ENCODE measurements at regions not wholly inside any gene's neighbourhood (a gene's known extent, or its start where the extent isn't known, plus 50 kb on each side); places are given as distances from the start of the nearest gene placed in this dataset.

- H3K4me1 Mint-ChIP-seq (ENCODE audit: low read depth, unreplicated experiment): no peaks in the 10 kb centered on the region
- TF ChIP-seq EZH2 (IDR thresholded peaks at IDR 0.05; ENCODE audit: insufficient read depth, low read length) (no peak), CTCF (IDR thresholded peaks at IDR 0.05; ENCODE audit: insufficient read depth, low read depth, low read length) (no peak)
- no peaks in the 10 kb centered on the region for H3K36me3 Mint-ChIP-seq (ENCODE audit: low read depth, unreplicated experiment)
- DNase-seq (ENCODE audit: low read depth) (no peak), FAIRE-seq (no peak)
- H3K4me1 ChIP-seq (ENCODE audit: insufficient read depth, low read length): no peaks in the 10 kb centered on the region
- H3K4me3 Mint-ChIP-seq (ENCODE audit: unreplicated experiment): peak overlapping the region; percentile 50
- H3K4me3 ChIP-seq (ENCODE audit: insufficient read depth, low read depth, low read length): no peak overlapping the region
- no peak overlapping the region for H3K9ac ChIP-seq (ENCODE audit: low read length)
- H3K9me3 ChIP-seq (ENCODE audit: insufficient read depth, low read depth, low read length): peaks cover 6% of the 10 kb centered on the region
- no peaks in the 10 kb centered on the region for H4K20me1 ChIP-seq (ENCODE audit: insufficient read depth, low read length)
- H3K27ac ChIP-seq (ENCODE audit: low read depth, low read length): no peak overlapping the region
- H3K9me3 Mint-ChIP-seq (ENCODE audit: unreplicated experiment): peaks cover 9% of the 10 kb centered on the region
- H3K4me2 ChIP-seq (ENCODE audit: low read length): no peak overlapping the region
- H2AFZ ChIP-seq (ENCODE audit: low read depth, low read length): no peak overlapping the region
- H3K27ac Mint-ChIP-seq (ENCODE audit: unreplicated experiment): no peak overlapping the region
- H3K36me3 ChIP-seq (ENCODE audit: insufficient read depth, low read length): no peaks in the 10 kb centered on the region
- no peaks in the 10 kb centered on the region for H3K79me2 ChIP-seq (ENCODE audit: insufficient read depth, low read length)
- H3K27me3 Mint-ChIP-seq (ENCODE audit: low read depth, unreplicated experiment): peaks cover 36% of the 10 kb centered on the region
- H3K27me3 ChIP-seq (ENCODE audit: insufficient read depth, low read length): no peaks in the 10 kb centered on the region
These were observed 68.6 kb upstream of the IRX4 start for GRCh38 chr5:1951165-1951816.

GRCh38 chr5:1950708-1951103 lies 68.0 kb upstream of the IRX4 start:
- Histone ChIP-seq H3K4me3 (ENCODE audit: insufficient read depth, low read depth, low read length) (no peak overlapping the region), H3K9me3 (ENCODE audit: insufficient read depth, low read depth, low read length) (peaks cover 6% of the 10 kb centered on the region), H3K36me3 (ENCODE audit: insufficient read depth, low read length) (no peaks in the 10 kb centered on the region), H3K27me3 (ENCODE audit: insufficient read depth, low read length) (no peaks in the 10 kb centered on the region), H3K4me1 (ENCODE audit: insufficient read depth, low read length) (no peaks in the 10 kb centered on the region), H3K9ac (ENCODE audit: low read length) (no peak overlapping the region), H2AFZ (ENCODE audit: low read depth, low read length) (no peak overlapping the region), H3K27ac (ENCODE audit: low read depth, low read length) (no peak overlapping the region), H4K20me1 (ENCODE audit: insufficient read depth, low read length) (no peaks in the 10 kb centered on the region), H3K79me2 (ENCODE audit: insufficient read depth, low read length) (no peaks in the 10 kb centered on the region), H3K4me2 (ENCODE audit: low read length) (no peak overlapping the region)
- no peak for DNase-seq (ENCODE audit: low read depth)
- Mint-ChIP-seq H3K36me3 (ENCODE audit: low read depth, unreplicated experiment) (no peaks in the 10 kb centered on the region), H3K27ac (ENCODE audit: unreplicated experiment) (peak overlapping the region; percentile 36), H3K9me3 (ENCODE audit: unreplicated experiment) (peaks cover 9% of the 10 kb centered on the region), H3K27me3 (ENCODE audit: low read depth, unreplicated experiment) (peaks cover 41% of the 10 kb centered on the region), H3K4me1 (ENCODE audit: low read depth, unreplicated experiment) (no peaks in the 10 kb centered on the region), H3K4me3 (ENCODE audit: unreplicated experiment) (no peak overlapping the region)
- FAIRE-seq: no peak
- TF ChIP-seq EZH2 (IDR thresholded peaks at IDR 0.05; ENCODE audit: insufficient read depth, low read length): no peak
- no peak for TF ChIP-seq CTCF (IDR thresholded peaks at IDR 0.05; ENCODE audit: insufficient read depth, low read depth, low read length)

- Histone ChIP-seq H3K4me2 (ENCODE audit: low read length) (no peak overlapping the region), H3K4me3 (ENCODE audit: insufficient read depth, low read depth, low read length) (no peak overlapping the region), H3K79me2 (ENCODE audit: insufficient read depth, low read length) (no peaks in the 10 kb centered on the region), H3K27ac (ENCODE audit: low read depth, low read length) (no peak overlapping the region), H3K36me3 (ENCODE audit: insufficient read depth, low read length) (no peaks in the 10 kb centered on the region), H3K27me3 (ENCODE audit: insufficient read depth, low read length) (no peaks in the 10 kb centered on the region), H3K4me1 (ENCODE audit: insufficient read depth, low read length) (no peaks in the 10 kb centered on the region), H2AFZ (ENCODE audit: low read depth, low read length) (no peak overlapping the region), H3K9ac (ENCODE audit: low read length) (no peak overlapping the region), H3K9me3 (ENCODE audit: insufficient read depth, low read depth, low read length) (peaks cover 6% of the 10 kb centered on the region), H4K20me1 (ENCODE audit: insufficient read depth, low read length) (no peaks in the 10 kb centered on the region)
- TF ChIP-seq CTCF (IDR thresholded peaks at IDR 0.05; ENCODE audit: insufficient read depth, low read depth, low read length) (no peak), EZH2 (IDR thresholded peaks at IDR 0.05; ENCODE audit: insufficient read depth, low read length) (no peak)
- Mint-ChIP-seq H3K4me3 (ENCODE audit: unreplicated experiment) (no peak overlapping the region), H3K4me1 (ENCODE audit: low read depth, unreplicated experiment) (no peaks in the 10 kb centered on the region), H3K27me3 (ENCODE audit: low read depth, unreplicated experiment) (peaks cover 41% of the 10 kb centered on the region), H3K27ac (ENCODE audit: unreplicated experiment) (peak overlapping the region; percentile 36), H3K36me3 (ENCODE audit: low read depth, unreplicated experiment) (no peaks in the 10 kb centered on the region), H3K9me3 (ENCODE audit: unreplicated experiment) (peaks cover 9% of the 10 kb centered on the region)
- DNase-seq (ENCODE audit: low read depth) (no peak), FAIRE-seq (no peak)
These were observed 67.5 kb upstream of the IRX4 start for GRCh38 chr5:1950096-1950707.

All from astrocyte (in vitro differentiated cells and primary cell).